ENCODE measurements at regions not wholly inside any gene's neighbourhood (a gene's known extent, or its start where the extent isn't known, plus 50 kb on each side); places are given as distances from the start of the nearest gene placed in this dataset.

DNA sequence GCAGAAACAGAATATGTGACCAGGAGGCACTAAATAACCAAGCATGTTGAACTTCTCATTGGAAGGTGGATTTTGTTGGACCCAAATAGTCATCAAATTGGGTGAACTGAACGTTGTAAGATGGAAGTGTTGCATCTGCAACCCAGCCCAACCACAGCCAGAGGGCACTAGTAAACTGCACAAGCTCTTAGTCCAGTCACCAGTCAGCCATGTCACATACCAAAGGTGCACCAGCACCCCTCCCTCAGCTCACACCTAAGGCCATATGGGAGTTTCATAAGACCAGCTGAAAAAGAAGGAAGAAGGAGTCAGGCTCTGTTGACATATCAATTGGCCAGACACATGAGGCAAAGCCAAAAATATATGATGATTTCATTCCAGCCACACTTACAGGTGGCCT lies 481.7 kb upstream of the NR5A2 start:
- TF ChIP-seq POLR2AphosphoS5 (IDR thresholded peaks at IDR 0.05; ENCODE audit: low read depth, low read length) = no peak
- no peak for TF ChIP-seq POLR2A (IDR thresholded peaks at IDR 0.05; ENCODE audit: low read depth, low read length)
